DND-41 (cell line): ENCODE measurements at regions not wholly inside any gene's neighbourhood (a gene's known extent, or its start where the extent isn't known, plus 50 kb on each side); places are given as distances from the start of the nearest gene placed in this dataset.

Source experiments
- EZH2 ChIP-seq: IDR thresholded peaks from 3 replicates; pipeline ENCODE4 v1.6.1; 2012; ENCODE audit warnings: borderline replicate concordance, low read depth, mild to moderate bottlenecking, moderate library complexity, low read length, inconsistent platforms; ENCODE audit not compliant: severe bottlenecking
- TF ChIP-seq, protein P1 (sequence below): IDR thresholded peaks from 2 replicates; pipeline ENCODE4 v1.5.1; 2012; ENCODE audit warnings: borderline replicate concordance, low read length, moderate library complexity, mild to moderate bottlenecking; ENCODE audit not compliant: poor library complexity, severe bottlenecking; ENCODE audit errors: extremely low read depth

- TF ChIP-seq, protein P1, sequence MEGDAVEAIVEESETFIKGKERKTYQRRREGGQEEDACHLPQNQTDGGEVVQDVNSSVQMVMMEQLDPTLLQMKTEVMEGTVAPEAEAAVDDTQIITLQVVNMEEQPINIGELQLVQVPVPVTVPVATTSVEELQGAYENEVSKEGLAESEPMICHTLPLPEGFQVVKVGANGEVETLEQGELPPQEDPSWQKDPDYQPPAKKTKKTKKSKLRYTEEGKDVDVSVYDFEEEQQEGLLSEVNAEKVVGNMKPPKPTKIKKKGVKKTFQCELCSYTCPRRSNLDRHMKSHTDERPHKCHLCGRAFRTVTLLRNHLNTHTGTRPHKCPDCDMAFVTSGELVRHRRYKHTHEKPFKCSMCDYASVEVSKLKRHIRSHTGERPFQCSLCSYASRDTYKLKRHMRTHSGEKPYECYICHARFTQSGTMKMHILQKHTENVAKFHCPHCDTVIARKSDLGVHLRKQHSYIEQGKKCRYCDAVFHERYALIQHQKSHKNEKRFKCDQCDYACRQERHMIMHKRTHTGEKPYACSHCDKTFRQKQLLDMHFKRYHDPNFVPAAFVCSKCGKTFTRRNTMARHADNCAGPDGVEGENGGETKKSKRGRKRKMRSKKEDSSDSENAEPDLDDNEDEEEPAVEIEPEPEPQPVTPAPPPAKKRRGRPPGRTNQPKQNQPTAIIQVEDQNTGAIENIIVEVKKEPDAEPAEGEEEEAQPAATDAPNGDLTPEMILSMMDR = no peak
- no peak for TF ChIP-seq EZH2
These were observed 147.2 kb upstream of the MXRA5 start for GRCh38 chrX:3493605-3494004.
